Pons (tissue), 1 donor: ENCODE measurements at regions not wholly inside any gene's neighbourhood (a gene's known extent, or its start where the extent isn't known, plus 50 kb on each side); places are given as distances from the start of the nearest gene placed in this dataset.

Experiments
- DNase-seq: peaks from one replicate; pipeline ENCODE4 v3.0.0-alpha.2; 2016; ENCODE audit warnings: low spot score

- no peak for DNase-seq
Measured at GRCh38 chr18:71899707-71900472, 644.3 kb downstream of the CBLN2 start.

GRCh38 chr18:71899183-71899582, 645.0 kb downstream of the CBLN2 start:
- DNase-seq, result no peak

- DNase-seq, result no peak
Measured at GRCh38 chr18:71887509-71887908, 656.6 kb downstream of the CBLN2 start.

- DNase-seq, result no peak
Measured at GRCh38 chr18:71878226-71878625, 665.9 kb downstream of the CBLN2 start.

GRCh38 chr18:71873695-71874094, 670.4 kb downstream of the CBLN2 start:
- DNase-seq, result no peak

GRCh38 chr18:71865888-71866287, 678.3 kb downstream of the CBLN2 start:
- DNase-seq, result no peak

- no peak for DNase-seq
Measured at GRCh38 chr18:71850602-71851001, 693.5 kb downstream of the CBLN2 start.

- no peak for DNase-seq
Measured at GRCh38 chr18:71849407-71849806, 694.7 kb downstream of the CBLN2 start.

- DNase-seq, result no peak
Measured at GRCh38 chr18:71846716-71847115, 697.4 kb downstream of the CBLN2 start.

GRCh38 chr18:71844814-71845213, 699.3 kb downstream of the CBLN2 start:
- DNase-seq, result no peak

GRCh38 chr18:71842666-71843065, 701.5 kb downstream of the CBLN2 start:
- DNase-seq, result no peak

- DNase-seq, result no peak
Measured at GRCh38 chr18:71837547-71837946, 706.6 kb downstream of the CBLN2 start.

GRCh38 chr18:71832946-71833617, 711.1 kb downstream of the CBLN2 start:
- no peak for DNase-seq

- no peak for DNase-seq
Measured at GRCh38 chr18:71831039-71831438, 713.1 kb downstream of the CBLN2 start.

- DNase-seq, result no peak
Measured at GRCh38 chr18:71827301-71827700, 716.8 kb downstream of the CBLN2 start.

GRCh38 chr18:71815305-71815704, 728.8 kb downstream of the CBLN2 start:
- no peak for DNase-seq

- DNase-seq, result no peak
Measured at GRCh38 chr18:71809711-71810110, 734.4 kb downstream of the CBLN2 start.

GRCh38 chr18:71808616-71809015, 735.5 kb downstream of the CBLN2 start:
- no peak for DNase-seq

- no peak for DNase-seq
Measured at GRCh38 chr18:71807586-71807985, 736.6 kb downstream of the CBLN2 start.

- no peak for DNase-seq
Measured at GRCh38 chr18:71798986-71799673, 745.0 kb downstream of the CBLN2 start.

GRCh38 chr18:71797554-71797953, 746.6 kb downstream of the CBLN2 start:
- DNase-seq, result no peak

GRCh38 chr18:71784777-71785176, 759.4 kb downstream of the CBLN2 start:
- no peak for DNase-seq

GRCh38 chr18:71760541-71760940, 783.6 kb downstream of the CBLN2 start:
- DNase-seq, result no peak
